CMK (cell line): ENCODE measurements at regions not wholly inside any gene's neighbourhood (a gene's known extent, or its start where the extent isn't known, plus 50 kb on each side); places are given as distances from the start of the nearest gene placed in this dataset.
"Not testable (repeated sequence)": the region's sequence is repeated elsewhere in the genome, so short reads cannot be mapped to it uniquely, and the experiment has no call there.

Experiments used
- DNase-seq: peaks from one replicate; pipeline ENCODE4 v3.0.0-alpha.2; 2010; ENCODE audit warnings: low read depth

- no peak for DNase-seq
Observed at GRCh38 chr18:47411159-47411558, 159.7 kb upstream of the SKOR2 start.

- DNase-seq: no peak
Observed at GRCh38 chr18:47410139-47410538, 158.7 kb upstream of the SKOR2 start.

DNA sequence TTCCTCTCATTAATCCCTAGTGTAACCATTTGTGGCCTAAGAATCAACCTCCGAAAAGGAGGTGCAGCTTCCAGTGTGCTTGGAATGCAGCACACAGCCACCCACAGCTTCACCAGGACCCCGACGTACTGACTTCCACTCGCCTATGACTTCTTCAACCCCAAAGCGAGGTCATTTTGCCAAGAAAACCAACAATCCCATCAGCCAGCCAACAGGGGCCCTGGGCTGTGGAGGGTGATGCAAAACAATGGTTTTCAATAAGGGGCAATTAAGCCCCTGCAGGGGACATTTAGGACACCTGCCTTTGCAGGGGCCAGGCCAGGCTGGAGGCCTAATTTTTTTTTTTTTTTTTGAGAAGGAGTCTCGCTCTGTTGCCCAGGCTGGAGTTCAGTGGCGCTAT is 158.1 kb upstream of the SKOR2 start:
- DNase-seq: no peak

DNA sequence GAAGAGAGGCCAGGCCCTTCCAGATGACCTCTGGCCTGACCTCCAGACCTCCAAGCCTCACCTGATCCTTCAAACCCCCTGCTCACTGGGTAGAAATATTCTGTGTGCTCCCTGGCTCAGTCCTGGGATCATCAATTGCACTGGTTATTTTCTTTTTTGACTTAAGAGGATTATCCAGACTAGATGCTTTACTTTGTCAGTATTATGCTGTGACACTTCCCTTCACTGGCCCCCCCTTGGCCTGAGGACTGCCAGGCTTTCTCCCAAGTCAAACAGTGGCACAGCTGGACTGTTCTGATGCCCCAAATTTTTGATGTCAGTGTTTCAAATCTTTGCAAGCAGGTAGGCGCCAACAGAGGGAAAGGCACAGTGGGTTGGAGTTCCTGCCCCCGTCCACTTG is 156.3 kb upstream of the SKOR2 start:
- no peak for DNase-seq

DNA sequence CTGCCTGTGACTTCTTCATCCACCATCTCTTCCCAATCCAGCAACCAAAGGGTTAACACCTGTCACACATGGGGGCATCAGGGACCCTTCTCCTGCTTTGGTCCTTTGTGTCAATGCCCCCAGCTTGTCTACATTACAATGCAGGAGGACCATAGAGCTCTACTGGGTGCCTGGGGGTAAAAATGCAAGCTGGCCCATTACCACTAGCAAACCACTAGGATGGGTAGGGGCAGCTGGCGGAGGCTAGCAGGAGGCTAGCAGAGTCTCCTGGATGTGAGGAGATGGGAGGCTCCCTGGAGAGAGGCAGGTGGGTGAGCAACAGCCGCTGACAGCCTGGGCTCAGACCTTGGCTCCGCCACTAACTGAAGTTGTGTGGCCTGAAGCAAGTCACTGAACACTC is 153.4 kb upstream of the SKOR2 start:
- no peak for DNase-seq

DNA sequence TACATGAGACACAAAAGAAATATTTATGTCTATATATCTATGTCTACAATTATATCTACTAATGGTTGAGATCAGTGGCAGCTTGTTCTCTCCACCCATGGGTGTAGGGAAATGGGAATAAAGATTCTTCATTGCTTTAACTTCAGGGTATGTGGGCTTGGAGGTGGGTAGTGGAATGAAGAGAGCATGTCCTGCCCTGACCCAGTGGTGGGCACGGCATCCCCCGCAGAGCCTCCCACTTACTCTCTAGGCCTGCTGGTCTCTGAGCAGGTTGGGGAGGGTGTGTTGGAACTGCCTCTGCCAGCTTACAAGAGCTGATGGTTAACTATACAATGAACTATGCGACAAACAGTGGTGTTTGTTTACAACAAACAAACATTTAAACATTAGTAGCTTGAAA is 152.5 kb upstream of the SKOR2 start:
- DNase-seq: no peak

DNA sequence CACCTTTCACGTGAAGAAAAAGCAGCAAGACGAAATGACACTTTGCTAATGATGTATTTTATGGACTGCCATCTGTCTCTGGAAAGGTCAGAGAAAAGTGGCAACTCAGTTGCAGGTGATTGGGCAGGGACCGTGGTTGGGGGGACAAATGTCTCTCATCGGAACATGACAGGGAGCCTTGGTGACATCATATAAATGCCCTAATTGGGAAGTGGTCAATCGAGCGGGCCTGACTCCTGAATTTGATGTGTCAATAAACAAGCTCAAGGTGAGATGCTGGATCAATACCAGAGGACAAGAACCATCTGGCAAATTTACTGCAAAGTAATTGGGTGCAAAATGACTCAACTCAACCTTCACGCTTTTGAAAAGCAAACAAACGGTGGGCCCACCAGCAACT is 151.9 kb upstream of the SKOR2 start:
- DNase-seq: no peak

DNA sequence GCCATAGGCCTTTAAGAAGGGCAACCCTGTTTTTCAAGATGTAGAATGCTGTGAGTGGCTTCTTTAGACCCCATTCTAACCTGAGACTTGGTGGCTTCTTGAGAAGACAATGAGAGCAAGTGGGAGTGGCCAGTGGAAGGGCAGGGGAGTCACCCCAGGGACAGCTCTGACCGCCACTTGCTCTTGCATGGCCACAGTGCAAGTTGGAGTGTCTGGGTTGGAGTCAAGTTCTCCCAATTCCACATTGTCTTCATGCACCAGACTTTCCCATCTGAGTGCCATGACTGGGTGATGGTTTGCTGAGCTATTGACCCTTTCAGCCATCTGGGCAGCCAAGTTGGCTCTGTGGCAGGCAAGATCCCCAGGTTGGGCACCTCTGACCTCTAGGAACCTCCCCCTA is 148.0 kb upstream of the SKOR2 start:
- DNase-seq: no peak

GRCh38 chr18:47397671-47398319 is 146.3 kb upstream of the SKOR2 start:
- DNase-seq: peak; percentile 14

DNA sequence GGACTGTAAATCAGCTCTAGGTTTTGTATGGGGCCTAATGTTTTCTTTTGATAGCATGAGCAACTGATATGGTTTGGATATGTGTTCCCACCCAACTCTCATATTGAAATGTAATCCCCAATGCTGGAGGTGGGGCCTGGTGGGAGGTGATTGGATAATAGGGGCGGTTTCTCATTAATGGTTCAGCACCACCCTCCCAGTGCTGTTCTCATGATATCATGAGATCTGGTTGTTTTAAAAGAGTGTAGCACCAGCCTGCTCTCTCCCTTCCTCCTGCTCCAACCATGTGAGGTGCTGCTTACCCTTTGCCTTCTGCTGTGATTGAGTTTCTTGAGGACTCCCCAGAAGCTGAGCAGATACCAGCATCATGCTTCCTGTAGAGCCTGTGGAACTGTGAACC is 140.2 kb upstream of the SKOR2 start:
- DNase-seq: no peak

DNA sequence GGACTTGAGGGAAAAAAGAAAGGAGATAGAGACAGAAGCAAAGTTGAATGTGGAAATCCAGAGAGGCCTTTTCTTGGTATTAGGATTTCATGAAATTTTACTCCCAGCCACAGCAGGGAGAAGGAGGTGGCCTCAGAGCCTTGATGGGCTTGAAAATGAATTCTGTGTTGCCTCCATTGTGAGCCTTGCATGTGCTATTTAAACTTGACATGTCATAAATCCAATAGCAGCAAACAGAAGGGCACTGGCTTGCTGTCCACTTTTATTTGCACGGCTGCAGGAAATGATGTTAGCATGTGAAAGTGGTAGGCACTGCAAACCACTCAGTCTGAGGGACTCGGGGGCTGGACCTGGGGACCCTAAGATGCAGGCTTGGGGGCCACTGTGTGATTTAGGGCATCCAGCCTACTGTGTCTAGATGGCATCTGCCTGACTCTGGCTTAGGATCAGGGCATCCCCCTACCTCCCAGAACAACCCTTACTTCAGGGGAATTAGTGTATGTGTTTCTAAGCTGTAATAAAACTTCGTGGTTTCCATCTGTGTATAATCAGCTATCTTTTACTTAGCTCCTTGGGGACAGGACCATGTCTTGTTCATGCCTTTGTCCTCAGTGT is 139.1 kb upstream of the SKOR2 start:
- no peak for DNase-seq

DNA sequence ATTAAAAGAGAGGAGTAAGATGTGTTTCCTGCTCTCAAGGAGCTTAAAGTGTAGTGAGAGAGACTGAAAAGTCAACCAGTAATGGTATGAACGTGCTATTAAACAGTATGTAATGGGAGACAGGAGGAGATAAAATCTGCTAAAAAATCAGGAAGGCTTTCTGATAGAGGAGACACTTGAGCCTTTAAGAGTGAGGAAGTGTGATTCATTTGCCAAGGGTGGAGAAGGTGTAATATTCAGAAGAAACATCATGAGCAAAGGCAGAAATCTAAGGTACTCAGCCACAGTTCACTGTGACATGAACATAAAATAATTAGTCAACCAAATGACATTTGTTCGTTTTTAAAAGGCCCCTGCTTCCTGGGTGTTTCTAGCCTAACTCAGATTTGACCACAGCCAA is 137.8 kb upstream of the SKOR2 start:
- DNase-seq: no peak

- DNase-seq: no peak
Observed at GRCh38 chr18:47387864-47388263, 136.4 kb upstream of the SKOR2 start.

DNA sequence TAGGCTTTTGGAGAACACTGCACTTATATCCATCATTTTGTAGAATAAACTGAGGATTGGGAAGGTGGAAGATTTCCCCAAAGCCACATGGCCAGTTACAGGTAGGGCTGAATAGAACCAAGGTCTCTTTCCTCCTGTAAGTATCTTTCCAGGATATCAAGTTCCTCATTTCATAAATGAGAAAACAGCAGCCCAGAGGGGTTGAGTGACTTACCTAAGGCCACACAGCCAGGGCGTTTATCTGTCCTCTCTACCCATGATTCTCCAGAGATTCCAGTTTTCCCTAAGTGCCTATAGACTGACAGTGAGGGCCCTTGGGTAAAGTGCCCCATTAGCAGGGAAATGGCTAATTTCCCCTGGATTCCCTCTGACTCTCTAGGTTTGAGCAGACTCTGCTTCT is 132.3 kb upstream of the SKOR2 start:
- no peak for DNase-seq

DNA sequence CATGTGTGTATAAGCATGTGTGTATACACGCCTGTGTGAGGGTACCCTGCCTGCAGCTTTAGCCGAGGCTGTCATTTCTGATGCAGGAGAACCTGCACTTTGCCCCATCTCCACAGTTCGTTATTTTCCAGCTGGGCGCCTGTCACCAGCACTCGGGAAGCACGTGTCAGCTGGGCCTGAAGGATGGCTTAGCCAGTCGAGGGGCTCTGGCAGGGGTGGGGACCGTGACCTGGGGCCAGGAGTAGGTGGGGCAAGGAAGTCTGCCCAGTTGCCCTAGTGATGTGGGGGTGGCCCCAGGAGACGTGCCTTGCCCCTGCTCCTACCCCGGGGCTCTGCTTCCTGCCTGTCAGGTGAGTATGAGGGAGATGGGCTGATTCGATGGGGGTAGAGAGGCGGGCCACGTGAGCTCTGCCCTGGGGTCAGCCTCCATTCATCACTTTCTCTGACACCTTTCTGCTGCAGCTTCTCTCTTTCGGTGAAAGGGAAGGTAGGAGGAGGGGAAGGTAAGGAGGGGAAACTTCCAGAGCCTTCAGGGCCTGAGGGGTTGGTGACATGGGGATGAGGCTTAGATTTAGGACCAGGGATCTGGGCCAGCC is 130.6 kb upstream of the SKOR2 start:
- no peak for DNase-seq

DNA sequence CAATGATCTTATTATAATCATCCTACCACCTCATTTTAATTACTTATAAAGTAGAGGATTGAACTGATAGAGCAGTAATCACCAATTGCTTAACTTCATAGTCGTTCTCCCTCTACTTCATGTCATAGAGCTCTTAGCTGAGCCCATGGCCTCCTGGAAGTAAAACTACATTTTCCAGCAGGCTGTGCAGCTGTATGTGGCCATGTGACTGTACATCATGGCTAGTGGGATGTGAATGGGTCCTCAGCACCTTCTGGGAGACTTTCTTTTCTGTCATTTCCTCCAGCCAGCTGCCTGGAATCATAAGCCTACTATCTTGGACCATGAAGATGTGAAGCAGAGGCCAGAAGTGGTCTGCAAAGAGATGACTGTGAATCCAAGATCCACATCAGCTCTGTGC is 128.7 kb upstream of the SKOR2 start:
- DNase-seq: no peak

DNA sequence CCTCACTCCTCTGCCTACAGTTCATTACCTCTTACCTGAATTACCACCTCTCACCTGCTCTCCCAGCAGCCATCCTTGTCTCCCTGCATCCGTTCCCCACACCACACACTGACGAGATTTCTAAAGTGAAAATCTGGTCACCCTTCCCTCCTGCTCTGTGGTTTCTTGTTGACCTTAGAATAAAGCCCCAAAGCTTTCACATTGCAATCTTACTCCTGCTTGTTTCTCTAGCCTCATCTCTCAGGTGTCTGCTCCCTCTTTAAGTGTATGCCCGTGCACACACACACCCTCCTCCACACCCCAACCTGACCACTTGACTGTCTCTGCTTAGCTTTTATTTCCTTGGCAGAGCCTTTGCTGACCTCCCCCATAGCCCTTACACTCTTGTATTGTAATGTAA is 122.0 kb upstream of the SKOR2 start:
- DNase-seq: no peak

DNA sequence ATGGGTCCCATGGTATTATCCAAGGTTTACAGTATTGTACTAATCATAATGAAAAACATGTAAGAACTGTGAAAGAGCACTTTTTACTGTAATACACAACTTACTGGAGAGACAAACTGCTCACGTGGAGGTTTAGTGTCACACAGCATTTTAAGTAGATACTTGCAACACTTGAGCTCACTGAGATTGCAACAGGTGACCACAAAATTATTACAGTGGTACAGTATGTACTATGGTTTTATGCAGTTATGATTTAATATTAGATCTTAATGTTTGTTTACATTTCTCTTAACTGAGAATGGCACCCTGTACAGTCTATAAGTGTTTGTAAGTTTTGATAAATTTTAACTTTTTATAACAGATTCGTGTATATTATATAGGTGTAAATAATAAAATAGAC is 118.6 kb upstream of the SKOR2 start:
- DNase-seq: no peak

- not testable (repeated sequence) for DNase-seq
Observed at GRCh38 chr18:47354061-47354460, 102.6 kb upstream of the SKOR2 start.

- DNase-seq: no peak
Observed at GRCh38 chr18:47346016-47346415, 94.6 kb upstream of the SKOR2 start.

GRCh38 chr18:47345291-47345690 is 93.8 kb upstream of the SKOR2 start:
- no peak for DNase-seq

GRCh38 chr18:47343291-47343690 is 91.8 kb upstream of the SKOR2 start:
- DNase-seq: no peak

- DNase-seq: no peak
Observed at GRCh38 chr18:47342566-47342965, 91.1 kb upstream of the SKOR2 start.

DNA sequence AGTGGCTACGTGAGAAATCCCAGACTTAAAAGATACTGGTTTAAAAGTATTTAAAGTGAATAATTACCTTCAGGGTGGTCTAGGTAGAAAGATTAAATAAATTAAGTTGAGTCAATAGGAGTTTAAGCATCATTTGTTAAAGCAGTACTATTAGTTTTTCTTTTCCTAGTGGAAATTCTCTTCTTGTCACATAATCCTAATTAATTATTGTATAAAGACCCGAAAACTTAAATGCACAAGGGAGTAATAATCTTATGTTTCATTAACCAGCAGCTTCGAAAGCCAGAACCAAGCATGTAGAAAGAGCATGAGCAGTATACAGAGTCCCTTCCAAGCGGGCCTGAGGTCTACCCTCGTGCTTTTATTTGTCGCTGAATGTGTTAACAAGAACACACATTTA is 90.2 kb upstream of the SKOR2 start:
- DNase-seq: no peak
